Muscle of leg (tissue), 3 donors: ENCODE measurements at regions not wholly inside any gene's neighbourhood (a gene's known extent, or its start where the extent isn't known, plus 50 kb on each side); places are given as distances from the start of the nearest gene placed in this dataset.
"Not testable (repeated sequence)": the region's sequence is repeated elsewhere in the genome, so short reads cannot be mapped to it uniquely, and the experiment has no call there.

Source experiments
- DNase-seq: peaks from one replicate; pipeline ENCODE4 v3.0.0; 2013
- H3K27ac ChIP-seq: one replicate; pipeline ENCODE4 v1.5.1; 2013; ENCODE audit warnings: mild to moderate bottlenecking, low read length, control low read depth
- H3K27me3 ChIP-seq: one replicate; pipeline ENCODE4 v1.6.1; 2013; ENCODE audit warnings: low read length; ENCODE audit not compliant: control insufficient read depth, insufficient read depth
- H3K36me3 ChIP-seq: one replicate; pipeline ENCODE4 v1.6.1; 2013; ENCODE audit warnings: low read length; ENCODE audit not compliant: control insufficient read depth, insufficient read depth
- H3K4me1 ChIP-seq: one replicate; pipeline ENCODE4 v1.6.1; 2013; ENCODE audit warnings: low read length; ENCODE audit not compliant: control insufficient read depth, insufficient read depth
- H3K4me3 ChIP-seq: one replicate; pipeline ENCODE4 v1.5.1; 2013; ENCODE audit warnings: low read length, control low read depth
- H3K9me3 ChIP-seq: replicated peaks from 2 replicates; pipeline ENCODE4 v1.6.1; 2013; ENCODE audit warnings: low read depth, low read length; ENCODE audit not compliant: control insufficient read depth
- WGBS: methylation state at CpG from one replicate; pipeline ENCODE4 v1.1.5; 2013; ENCODE audit warnings: missing lambda C conversion rate; ENCODE audit not compliant: insufficient coverage; 5-methylcytosine and 5-hydroxymethylcytosine counted together

DNA sequence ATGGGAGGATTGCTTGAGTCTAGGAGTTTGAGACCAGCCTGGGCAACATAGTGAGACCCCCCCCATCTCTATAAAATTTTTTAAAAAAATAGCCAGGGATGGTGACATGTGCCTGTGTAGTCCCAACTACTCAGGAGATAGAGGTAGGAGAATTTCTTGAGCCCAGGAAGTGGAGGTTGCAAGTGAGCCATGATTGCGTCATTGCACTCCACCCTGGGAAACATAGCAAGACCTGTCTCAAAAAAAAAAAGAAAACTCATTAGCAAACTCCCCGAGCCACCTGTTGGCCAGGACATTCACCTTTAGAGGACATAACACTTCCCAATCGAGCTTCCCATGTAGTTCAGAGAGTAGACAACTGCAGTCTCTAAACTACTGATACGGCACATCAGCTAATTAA is 274.2 kb downstream of the ABCC12 start:
- no peaks in the 10 kb centered on the region for H3K4me1 ChIP-seq
- H3K9me3 ChIP-seq = no peaks in the 10 kb centered on the region
- 70% methylated on average over 2 of the region's 4 CpGs for WGBS
- no peak for DNase-seq
- no peak overlapping the region for H3K4me3 ChIP-seq
- H3K36me3 ChIP-seq = no peaks in the 10 kb centered on the region
- peaks cover 3% of the 10 kb centered on the region for H3K27me3 ChIP-seq
- no peak overlapping the region for H3K27ac ChIP-seq

- H3K27ac ChIP-seq = no peak overlapping the region
- no peak overlapping the region for H3K4me3 ChIP-seq
- no peak for DNase-seq
- no peaks in the 10 kb centered on the region for H3K9me3 ChIP-seq
- 95% methylated on average over 5 of the region's 5 CpGs for WGBS
- no peaks in the 10 kb centered on the region for H3K36me3 ChIP-seq
- H3K4me1 ChIP-seq = no peaks in the 10 kb centered on the region
- no peaks in the 10 kb centered on the region for H3K27me3 ChIP-seq
Observed at GRCh38 chr16:47880653-47881052, 275.1 kb downstream of the ABCC12 start.

- no peak overlapping the region for H3K27ac ChIP-seq
- no peak overlapping the region for H3K4me3 ChIP-seq
- DNase-seq = no peak
- 100% methylated on average over 1 of the region's 3 CpGs for WGBS
- no peaks in the 10 kb centered on the region for H3K9me3 ChIP-seq
- H3K27me3 ChIP-seq = no peaks in the 10 kb centered on the region
- H3K36me3 ChIP-seq = no peaks in the 10 kb centered on the region
- H3K4me1 ChIP-seq = no peaks in the 10 kb centered on the region
Observed at GRCh38 chr16:47877166-47877565, 278.6 kb downstream of the ABCC12 start.

DNA sequence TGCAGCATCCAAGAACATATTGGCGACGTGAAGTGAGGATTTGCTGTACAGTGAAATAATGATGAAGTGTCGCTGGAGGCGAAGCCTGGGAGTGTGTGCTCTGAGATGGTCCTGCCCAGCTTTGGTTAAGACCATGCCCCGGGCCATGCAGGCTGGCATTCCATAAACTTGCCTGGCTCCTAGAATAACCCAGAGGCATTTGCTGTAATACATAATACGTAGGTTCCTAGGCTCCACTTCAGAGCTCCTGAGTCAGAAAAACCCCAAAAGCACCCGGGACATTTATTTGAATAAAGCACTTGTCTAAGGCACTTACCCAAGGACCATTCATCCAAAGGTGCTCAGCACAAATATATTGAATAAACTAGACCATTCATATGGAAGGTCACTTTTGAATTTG is 279.3 kb downstream of the ABCC12 start:
- Histone ChIP-seq H3K36me3 (no peaks in the 10 kb centered on the region), H3K27me3 (no peaks in the 10 kb centered on the region), H3K9me3 (no peaks in the 10 kb centered on the region), H3K27ac (no peak overlapping the region), H3K4me1 (no peaks in the 10 kb centered on the region), H3K4me3 (no peak overlapping the region)
- 76% methylated on average over 5 of the region's 7 CpGs for WGBS
- no peak for DNase-seq

- no peaks in the 10 kb centered on the region for H3K36me3 ChIP-seq
- WGBS = 94% methylated on average over 4 of the region's 5 CpGs
- no peaks in the 10 kb centered on the region for H3K4me1 ChIP-seq
- no peak overlapping the region for H3K27ac ChIP-seq
- no peak overlapping the region for H3K4me3 ChIP-seq
- DNase-seq = no peak
- no peaks in the 10 kb centered on the region for H3K27me3 ChIP-seq
- H3K9me3 ChIP-seq = no peaks in the 10 kb centered on the region
Observed at GRCh38 chr16:47873434-47873833, 282.4 kb downstream of the ABCC12 start.

- Histone ChIP-seq H3K27me3 (no peaks in the 10 kb centered on the region), H3K27ac (no peak overlapping the region), H3K4me1 (no peaks in the 10 kb centered on the region), H3K36me3 (no peaks in the 10 kb centered on the region), H3K9me3 (peaks cover 2% of the 10 kb centered on the region), H3K4me3 (no peak overlapping the region)
- 83% methylated on average over 2 of the region's 3 CpGs for WGBS
- DNase-seq = no peak
Observed at GRCh38 chr16:47872225-47872624, 283.6 kb downstream of the ABCC12 start.

DNA sequence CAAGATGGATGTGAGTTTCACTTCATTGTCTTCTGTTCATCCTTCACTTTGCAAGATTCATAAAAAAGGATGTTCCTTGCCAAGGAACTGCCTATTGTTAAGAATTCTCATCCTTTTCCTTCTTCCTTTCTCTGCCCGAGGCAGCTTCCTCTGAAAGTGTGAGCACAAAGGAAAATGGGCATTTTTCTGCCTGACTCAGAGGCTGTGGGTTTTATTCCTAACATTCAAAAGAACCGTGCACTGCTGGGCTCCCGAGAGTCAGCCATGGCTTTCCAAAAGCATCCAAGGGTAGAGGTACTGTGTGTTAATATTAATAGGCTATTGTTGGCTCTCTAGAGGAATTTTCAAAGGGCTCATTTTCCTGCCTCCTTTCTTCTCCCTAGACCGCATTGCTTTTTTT is 289.4 kb downstream of the ABCC12 start:
- H3K4me3 ChIP-seq = no peak overlapping the region
- no peaks in the 10 kb centered on the region for H3K4me1 ChIP-seq
- no peaks in the 10 kb centered on the region for H3K27me3 ChIP-seq
- peaks cover 2% of the 10 kb centered on the region for H3K9me3 ChIP-seq
- no peak for DNase-seq
- WGBS = 60% methylated on average over 1 of the region's 4 CpGs
- no peak overlapping the region for H3K27ac ChIP-seq
- no peaks in the 10 kb centered on the region for H3K36me3 ChIP-seq

DNA sequence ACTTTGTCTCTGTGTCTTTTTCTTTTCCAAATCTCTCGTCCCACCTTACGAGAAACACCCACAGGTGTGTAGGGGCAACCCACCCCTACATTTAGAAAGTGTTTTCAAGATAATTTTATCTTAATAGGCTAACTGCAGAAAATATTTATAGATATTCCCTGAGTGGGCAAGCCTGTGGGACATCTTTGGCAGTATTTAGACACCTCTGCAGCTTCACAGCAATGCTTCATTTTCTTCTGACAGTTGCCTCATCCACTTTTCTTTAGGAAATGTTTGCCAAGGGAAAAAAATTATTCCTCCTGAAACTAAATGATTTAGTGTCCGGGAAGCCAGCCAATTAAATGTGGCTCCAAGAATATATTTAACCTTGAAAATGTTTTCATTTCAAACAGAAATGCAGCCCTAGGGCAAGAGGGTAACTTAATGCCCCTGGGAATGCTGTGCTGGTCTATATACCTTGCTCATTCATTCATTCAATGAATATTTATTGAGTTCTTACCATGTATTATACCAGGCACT is 290.4 kb downstream of the ABCC12 start:
- Histone ChIP-seq H3K27ac (no peak overlapping the region), H3K9me3 (peaks cover 2% of the 10 kb centered on the region), H3K27me3 (no peaks in the 10 kb centered on the region), H3K36me3 (no peaks in the 10 kb centered on the region), H3K4me3 (no peak overlapping the region), H3K4me1 (no peaks in the 10 kb centered on the region)
- DNase-seq = no peak
- whole genome bisulfite sequencing = no CpG with 5 or more reads among the region's 3 CpGs

DNA sequence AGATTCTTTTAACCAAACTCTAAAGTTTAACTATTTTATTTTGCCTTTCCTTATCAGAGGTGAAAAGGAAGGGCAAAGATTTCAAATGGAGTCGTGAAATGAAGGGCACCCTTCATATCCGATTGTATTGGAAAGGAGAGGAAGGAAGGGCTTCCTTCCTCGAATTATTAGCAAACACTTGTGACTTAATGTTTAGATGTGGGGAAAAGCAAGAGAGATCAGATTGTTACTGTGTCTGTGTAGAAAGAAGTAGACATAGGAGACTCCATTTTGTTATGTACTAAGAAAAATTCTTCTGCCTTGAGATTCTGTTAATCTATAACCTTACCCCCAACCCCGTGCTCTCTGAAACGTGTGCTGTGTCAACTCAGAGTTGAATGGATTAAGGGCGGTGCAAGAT is 291.5 kb downstream of the ABCC12 start:
- not testable (repeated sequence) for H3K9me3 ChIP-seq, H3K4me3 ChIP-seq, H3K36me3 ChIP-seq, H3K4me1 ChIP-seq, H3K27me3 ChIP-seq, DNase-seq, H3K27ac ChIP-seq
- 100% methylated on average over 1 of the region's 6 CpGs for WGBS

DNA sequence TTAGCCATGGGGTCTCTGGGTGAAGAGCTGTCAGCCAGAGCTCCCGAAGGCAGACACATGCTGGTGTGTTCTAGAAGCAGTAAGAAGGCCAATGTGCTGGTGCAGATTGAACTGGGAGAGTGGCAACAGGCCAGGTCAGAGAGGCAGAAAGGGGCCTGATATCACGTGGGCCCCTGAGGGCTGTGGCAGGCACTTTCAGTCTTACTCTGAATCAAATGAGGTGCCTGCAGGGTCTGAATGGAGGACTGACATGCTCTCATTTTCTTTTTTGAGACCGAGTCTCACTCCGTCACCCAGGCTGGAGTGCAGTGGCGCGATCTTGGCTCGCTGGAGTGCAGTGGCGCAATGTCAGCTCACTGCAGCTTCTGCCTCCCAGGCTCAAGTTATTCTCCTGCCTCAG is 293.8 kb downstream of the ABCC12 start:
- no peaks in the 10 kb centered on the region for H3K4me1 ChIP-seq
- DNase-seq = no peak
- H3K27me3 ChIP-seq = no peaks in the 10 kb centered on the region
- H3K9me3 ChIP-seq = no peaks in the 10 kb centered on the region
- no peak overlapping the region for H3K4me3 ChIP-seq
- no peak overlapping the region for H3K27ac ChIP-seq
- WGBS = 87% methylated on average over 8 of the region's 8 CpGs
- H3K36me3 ChIP-seq = no peaks in the 10 kb centered on the region

- no peaks in the 10 kb centered on the region for H3K4me1 ChIP-seq
- no peaks in the 10 kb centered on the region for H3K36me3 ChIP-seq
- no peaks in the 10 kb centered on the region for H3K27me3 ChIP-seq
- WGBS = 63% methylated on average over 6 of the region's 9 CpGs
- H3K27ac ChIP-seq = no peak overlapping the region
- H3K9me3 ChIP-seq = no peaks in the 10 kb centered on the region
- no peak overlapping the region for H3K4me3 ChIP-seq
- no peak for DNase-seq
Observed at GRCh38 chr16:47858333-47858982, 297.3 kb downstream of the ABCC12 start.
